Non-pigmented ciliary epithelial cell (primary cell): ENCODE measurements at regions not wholly inside any gene's neighbourhood (a gene's known extent, or its start where the extent isn't known, plus 50 kb on each side); places are given as distances from the start of the nearest gene placed in this dataset.
"Not testable (repeated sequence)": the region's sequence is repeated elsewhere in the genome, so short reads cannot be mapped to it uniquely, and the experiment has no call there.

Source experiments
- DNase-seq: peaks from one replicate; pipeline ENCODE4 v3.0.0-alpha.2; 2010; ENCODE audit warnings: low read depth

DNA sequence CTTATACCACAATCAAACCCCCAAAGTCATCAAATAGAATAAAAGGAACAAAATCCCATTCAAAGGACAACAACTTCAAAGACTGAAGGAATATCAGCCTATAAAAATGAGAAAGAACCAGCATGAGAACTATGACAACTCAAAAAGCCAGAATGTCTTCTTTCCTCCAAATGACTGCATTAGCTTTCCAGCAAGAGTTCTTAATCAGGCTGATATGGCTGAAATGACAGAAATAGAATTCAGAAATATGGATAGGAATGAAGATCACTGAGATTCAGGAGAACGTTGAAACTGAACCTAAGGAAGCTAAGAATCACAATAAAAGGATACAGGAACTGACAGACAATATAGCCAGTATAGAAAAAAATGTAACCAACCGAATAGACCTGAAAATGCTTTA, 109.5 kb downstream of the SINHCAF start:
- no peak for DNase-seq

DNA sequence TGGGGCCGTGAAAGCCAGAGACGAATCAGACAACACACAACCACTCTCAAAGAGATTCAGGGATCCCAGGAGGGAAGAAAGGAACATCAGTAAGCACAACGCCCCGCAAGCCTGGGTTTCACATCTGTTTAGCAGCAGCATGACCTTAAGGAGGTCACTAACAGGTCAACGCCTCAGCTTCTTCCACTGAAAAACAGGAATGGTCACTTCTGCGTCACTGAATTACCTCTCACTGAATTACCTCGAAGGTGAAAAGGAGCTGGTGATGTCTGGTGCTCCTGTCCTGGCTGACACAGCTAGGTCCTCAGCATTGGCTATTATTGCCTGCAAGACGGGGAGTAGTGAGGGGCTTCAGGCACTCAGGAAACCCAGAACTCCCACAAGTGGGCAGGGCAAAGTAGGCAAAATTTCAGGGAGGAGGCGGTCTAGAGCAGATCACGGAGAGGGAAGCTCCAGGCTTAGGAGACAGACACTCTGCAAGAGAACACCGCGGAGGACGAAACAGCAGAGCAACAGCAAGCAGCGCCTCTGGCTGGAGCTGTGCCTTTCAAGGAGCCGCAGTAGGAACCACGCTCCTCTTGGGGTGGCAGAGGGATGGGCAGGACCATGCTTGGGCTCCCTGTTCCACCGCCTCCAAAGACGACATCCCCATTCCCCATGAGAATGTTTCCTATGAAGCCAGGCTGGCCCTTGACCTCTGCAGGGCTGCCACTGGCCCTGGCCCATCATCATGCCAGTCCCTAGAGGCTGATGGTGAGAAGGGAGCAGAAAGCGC, 108.4 kb downstream of the SINHCAF start:
- DNase-seq: no peak

DNA sequence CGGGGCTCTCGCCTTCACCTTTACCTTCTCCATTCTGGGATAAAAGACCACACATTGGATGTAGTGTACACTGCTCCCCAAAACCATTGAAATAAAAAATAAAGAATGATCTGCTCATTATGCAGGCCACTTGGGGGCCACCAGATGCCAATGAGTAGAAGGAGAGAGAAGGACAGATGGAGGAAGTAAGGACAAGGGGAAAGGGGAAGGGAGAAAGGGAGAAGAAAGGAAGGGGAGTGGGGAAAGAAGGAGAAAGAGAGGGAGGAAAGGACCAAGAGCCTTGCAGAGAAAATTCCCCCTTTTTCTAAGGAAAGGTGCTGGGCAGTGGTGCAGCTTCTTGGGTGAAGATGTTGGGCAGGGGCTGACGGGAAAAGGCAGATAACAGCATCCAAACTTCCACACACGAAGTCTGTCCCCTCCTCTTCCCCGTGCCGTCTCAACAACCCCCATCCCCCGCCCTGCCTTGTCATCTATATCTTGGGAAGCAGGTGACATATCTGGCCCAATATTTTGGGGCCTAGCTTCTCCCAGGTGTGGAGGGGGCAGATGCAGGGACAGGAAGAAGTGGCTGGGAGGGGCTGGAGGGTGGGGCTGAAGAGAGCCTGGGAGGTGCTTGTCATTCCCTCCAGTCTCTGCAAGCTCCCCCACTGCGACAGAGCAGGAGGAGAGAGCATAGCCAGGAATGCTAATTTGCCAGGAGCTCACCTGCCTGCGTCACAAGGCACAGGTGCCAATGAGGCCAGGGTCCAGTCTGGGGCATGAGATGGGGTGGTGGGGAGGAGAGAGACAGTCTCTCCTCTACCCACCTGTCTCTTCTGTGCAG, 107.5 kb downstream of the SINHCAF start:
- no peak for DNase-seq

DNA sequence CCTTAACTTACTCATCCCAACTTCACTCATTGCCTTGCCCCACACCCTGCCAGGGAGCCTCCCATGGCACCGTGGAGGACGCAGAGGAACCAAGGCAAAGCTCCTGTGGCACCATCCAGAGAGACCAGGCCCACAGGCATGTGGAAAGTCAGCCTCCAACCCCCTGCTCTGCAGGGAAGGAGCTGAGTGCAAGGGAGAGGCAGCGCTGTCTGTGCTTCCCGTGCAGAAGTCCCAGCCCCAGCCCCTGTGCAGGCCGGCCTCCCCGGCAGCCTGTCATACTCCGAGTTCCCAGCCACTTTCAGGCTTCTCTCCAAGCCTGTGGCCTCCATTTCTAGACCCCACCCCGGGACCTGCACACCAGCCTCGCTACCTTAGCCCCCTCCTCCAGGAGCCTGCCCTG, 106.4 kb downstream of the SINHCAF start:
- DNase-seq: no peak

DNA sequence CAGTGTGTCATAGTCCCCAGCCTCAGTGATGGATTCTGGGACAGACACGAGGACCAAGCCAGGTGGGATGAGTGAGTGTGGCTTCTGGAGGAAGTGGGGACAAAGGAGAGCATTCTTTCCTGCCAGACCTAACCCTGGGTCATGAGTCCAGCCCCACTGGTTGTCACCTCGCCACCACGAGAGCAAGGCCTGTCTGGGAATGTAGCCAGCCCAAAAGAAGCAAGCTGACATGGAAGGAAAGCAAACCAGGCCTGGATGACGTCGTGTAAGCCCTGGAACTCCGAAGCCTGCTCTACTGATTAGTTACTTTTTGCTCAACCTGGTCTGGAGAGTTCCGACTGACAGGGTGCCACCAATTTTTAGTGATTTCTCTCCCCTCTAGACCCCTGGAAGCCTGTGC, 105.9 kb downstream of the SINHCAF start:
- no peak for DNase-seq

DNA sequence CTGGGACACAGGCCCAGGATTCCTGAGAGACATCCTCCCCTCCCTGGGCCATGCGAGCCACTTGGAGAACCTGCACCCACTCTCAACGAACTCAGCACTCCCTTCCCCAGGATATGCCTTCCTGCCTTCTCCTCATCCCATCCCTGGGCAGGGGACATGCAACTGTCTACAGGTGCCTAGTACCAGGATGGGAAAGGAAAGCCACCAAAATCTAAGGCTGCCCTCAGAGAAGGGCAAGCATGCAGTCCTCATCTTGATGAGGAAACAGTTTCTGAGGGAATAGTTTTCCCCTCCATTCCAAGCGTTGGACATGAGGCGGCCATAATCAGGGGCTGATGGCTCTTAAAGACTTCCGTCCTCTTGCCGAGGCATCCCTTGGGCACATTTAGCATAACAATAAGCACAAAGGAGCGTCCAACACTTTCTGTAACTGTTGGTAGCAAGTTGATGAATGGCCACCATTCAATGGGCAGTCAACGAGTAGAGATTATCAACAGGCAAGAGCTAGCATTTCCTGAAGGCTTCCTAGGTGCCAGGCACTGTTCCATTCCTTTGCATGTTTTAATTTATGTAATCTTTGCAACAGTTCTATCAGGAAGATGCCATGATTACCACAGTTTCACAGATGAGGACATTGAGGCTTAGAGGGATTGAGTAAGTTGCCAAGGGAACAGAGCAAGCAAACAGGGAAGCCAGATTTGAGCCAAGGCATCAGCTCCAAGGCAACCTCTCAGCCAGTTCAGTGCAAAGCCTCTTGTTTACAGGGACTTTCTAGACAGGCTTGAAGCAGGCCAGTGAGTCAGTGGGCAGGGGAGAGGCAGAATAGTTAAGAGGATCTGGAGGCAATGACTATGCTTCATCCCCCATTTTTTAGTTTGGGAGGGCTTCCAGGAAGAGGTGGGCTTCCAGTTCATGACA, 105.1 kb downstream of the SINHCAF start:
- DNase-seq: no peak

DNA sequence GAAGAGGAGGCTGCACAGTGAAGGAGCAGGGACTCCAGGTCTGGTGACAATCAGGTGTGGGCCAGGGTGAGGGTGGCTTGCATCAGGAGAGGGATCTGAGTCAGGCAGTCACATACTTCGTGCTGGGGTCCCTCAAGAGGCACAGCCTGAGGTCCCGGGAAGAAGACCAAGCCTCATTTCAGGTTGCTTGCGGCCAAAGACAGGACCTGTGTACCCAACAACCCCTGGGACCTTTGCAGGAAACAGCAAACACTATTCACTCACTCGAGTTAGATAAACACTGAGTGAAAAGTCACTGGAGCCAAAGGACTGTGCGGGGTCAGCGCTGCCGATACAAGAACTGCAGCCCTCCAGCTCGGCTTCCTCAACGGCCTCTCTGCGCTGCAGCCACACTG, 104.4 kb downstream of the SINHCAF start:
- DNase-seq: no peak

DNA sequence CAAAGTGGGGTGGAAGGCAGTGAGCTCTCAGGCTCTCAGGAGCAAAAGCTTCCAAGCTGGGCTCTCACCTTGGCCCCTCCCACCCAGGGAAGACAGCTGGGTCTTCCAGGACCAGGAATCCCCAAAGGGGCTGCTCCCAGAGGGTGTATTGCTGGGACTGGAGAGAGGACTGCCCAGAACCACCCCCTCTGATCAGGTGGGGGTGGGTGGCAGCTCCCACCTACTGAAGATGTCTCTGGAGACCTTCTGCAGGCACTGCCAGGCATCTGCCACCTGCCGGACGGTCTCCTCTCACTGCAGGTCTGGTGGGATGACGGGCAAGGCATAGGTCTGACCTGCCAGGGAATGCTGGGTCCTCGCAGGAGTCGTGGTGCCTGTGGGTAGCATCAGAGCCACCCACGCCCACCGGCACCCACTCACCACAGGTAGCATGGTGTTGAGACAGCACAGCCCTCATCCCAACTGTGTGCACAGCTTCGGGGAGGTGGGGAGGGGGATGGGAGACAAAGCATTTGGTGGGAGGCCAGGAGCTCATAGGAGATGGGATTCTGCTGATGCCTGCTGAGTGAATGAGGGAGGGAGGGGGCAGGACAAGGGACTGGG, 103.2 kb downstream of the SINHCAF start:
- DNase-seq: no peak

DNA sequence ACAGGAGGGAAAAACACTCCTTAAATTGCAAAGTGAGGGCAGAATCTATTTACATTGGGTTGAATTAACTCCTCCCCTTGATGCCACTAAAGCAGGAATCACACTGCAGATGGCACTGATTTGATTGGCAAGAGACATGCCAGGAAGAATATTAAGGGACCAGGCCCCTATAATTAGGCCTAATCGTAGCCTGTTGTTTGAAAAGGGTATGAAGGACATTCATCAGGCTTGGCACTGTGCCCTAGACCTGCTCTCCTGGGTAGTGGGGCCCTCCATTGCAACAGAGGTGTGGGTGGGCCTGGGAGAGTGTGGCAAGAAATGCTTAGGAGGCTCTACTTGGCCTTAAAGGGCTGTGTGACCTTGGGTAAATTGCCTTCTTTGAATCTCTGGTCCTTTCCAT, 102.3 kb downstream of the SINHCAF start:
- DNase-seq: not testable (repeated sequence)

DNA sequence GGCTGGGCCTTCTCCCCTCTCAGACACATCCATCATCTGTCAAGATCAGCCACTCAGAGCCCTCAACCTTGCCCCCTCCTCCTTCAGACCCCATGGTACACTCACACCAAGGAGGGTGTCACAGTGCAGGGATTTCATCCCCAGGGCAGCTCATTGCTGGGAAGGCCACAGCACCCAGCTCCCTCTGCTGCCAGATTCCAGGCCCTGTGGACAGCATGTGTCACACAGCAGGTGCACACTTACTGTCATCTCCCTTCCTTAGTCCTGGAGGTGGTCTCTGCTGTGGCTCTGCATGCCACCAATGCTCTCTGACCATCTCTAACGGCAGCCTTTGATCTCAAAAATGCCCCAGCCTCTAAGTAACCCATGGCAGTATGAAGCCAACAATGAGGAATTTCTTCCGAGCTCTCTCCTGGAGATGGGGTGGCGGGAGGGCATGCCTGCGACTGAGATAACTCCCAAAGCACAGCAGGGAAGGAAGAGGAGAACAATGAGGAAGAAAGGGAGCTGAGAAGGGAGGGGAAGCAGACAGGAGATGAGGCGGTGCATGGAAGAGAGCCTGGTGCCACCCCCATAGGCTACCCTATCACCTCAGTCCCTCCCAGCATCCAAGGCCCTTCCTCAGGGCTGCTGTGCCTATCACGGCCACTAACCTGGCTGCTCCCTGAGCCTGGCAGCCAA, 101.0 kb downstream of the SINHCAF start:
- no peak for DNase-seq

DNA sequence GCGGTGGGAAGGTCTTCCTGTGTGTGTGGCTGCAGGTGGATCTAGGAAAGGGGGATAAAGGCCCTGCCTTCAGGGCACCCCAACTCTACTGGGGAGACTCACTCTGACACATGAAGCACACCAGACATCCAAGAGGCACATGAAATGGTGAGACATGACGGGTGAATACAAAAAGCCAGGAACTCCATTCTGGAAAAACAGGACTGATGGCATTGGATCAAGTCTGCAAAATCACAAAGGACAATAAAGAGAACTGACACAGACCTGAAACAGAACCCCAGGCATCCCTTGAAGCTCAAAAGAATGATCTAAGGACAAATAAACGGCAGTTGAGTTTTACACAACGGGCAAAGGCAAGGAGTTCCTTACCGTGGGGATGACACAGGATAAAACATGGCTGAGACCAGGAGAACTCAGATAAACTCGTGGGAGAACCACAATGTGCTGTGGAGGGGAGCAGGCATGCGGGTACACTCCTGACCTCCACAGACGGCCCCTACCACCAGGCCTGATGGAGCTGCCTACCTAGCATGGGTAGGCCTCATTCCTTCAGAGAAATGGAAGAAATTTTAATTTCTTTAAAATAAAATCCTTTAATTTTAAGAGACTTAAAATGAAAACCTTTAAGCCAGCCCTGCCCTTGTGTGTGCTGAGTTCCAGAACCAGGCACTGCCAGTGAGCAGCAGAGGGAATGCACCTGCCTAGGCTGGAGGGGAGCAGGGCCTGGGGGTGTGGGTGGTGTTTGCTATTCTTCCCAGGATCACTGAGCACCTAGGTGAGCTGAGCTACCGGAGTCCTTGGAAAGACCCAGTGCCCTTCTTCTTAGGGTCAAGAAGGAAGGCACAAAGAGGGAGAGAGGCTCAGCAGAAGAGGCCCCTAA, 100.1 kb downstream of the SINHCAF start:
- no peak for DNase-seq

DNA sequence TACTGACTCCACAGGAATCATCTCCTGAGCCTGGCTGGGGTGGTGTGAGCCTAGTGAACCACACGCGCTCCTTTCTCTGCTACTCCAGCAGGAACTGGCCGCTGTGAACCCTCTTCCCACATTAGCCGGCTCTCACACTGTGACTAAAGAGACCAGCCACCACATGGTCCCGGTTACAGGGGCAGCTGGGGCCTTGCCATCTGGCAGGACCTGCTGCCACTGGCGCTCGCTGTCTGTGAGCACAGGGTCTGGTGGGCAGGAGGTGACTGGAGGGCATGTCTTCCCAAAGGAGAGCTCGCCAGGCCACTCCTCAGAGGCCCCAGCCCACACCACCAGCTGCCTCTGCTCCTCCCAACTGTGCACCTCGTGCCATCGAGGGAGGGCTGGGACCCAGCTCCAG, 99.3 kb downstream of the SINHCAF start:
- no peak for DNase-seq

DNA sequence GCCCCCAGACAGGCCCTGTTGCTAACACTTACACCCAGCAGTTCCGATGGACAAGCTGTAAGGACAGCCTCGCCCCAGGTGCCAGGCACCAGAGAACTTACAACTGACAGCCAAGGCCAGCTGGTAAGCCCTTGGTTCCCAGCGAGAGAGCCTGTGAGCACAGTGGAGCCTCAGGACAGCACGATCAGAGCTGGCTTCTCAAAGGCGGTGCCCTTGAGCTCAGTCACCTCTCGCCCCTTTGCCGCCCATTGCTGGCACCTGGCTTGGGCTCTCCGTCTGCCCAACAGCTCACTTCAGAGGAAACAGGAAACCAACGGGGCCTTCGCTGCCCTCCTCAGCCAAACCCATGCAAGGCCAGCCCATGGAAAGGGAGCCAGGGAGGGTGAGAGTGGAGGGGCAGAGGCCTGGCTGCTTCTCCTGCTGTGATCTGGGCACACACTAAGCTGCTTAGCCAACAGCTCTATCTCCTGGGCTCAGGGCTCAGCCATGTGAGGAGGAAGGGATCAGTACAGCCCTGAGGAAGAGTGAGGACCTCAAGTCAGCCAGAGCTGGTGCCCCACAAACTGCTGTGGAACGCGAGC, 98.5 kb downstream of the SINHCAF start:
- DNase-seq: no peak

DNA sequence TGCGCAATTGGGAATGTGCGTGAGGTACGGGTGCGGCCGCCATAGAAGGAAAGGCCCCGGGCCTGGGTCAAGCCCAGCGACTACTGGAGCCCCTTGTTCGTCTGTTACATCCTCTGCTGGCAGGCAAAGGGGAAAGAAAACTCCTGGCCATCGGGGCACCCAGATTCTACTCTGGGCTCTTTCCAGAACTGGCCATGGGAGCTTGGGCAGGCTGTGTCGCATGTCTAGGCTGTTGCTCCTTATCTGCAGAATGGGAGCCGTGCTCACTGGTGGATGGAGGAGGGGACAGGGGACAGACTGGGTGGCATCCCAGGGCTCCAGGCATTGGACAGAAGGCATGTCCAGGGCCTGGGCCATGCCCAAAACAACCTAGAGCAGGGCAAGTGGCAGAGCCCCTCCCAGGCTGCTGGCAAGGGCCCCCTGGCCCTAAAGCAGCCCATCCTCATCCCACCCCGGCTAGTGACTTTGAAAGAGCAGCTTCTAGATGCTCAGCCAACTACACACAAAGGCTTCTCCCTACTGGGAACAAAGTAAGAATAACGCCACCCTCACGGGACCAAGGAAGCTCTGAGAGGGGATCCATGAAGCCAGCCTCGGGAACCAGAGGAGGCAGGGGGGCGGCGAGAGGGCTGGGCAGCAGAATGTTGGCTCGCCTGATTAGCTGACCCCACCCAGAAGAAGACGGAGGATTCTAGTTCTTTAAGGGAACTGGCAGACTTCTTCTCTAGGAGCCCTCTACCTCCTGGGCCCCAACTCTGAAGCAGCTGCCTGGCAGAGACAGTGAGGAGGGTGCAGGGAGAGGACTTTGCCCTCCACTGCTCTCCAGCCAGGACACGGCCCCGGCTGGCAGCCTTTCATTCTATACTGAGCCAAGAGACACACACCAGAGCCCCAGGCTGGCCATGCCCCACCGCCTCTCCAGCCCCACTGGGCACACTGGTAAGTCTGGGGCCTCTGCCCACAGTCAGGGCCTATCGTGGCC, 96.8 kb downstream of the SINHCAF start:
- DNase-seq: no peak

DNA sequence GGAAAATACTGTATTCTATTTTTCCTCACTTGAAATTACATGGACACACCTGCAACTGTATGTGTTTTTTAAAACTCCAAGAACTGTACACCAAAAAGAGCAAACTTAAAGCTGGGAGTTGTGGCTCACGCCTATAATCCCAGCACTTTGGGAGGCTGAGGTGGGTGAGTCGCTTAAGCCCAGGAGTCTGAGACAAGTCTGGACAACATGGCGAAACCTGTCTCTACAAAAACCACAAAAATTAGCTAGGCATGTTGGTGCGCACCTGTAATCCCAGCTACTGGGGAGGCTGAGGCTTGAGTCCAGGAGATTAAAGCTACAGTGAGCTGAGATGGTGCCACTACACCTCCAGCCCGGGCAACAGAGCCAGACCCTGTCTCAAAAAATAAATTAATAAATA, 95.9 kb downstream of the SINHCAF start:
- no peak for DNase-seq
